GM21447 (cell line): ENCODE measurements at regions not wholly inside any gene's neighbourhood (a gene's known extent, or its start where the extent isn't known, plus 50 kb on each side); places are given as distances from the start of the nearest gene placed in this dataset.

Source experiments
- ATAC-seq: cut with Tn5 transposase; IDR thresholded peaks from one replicate; pipeline ENCODE4 v1.9.1; 2021; ENCODE audit not compliant: unreplicated experiment

GRCh38 chr18:67043276-67043675 lies 439.4 kb upstream of the CDH19 start:
- no peak for ATAC-seq

- no peak for ATAC-seq
Measured at GRCh38 chr18:67041334-67041733, 437.4 kb upstream of the CDH19 start.

- ATAC-seq: no peak
Measured at GRCh38 chr18:67035026-67035425, 431.1 kb upstream of the CDH19 start.

GRCh38 chr18:67023059-67023458 lies 419.2 kb upstream of the CDH19 start:
- ATAC-seq: no peak

- no peak for ATAC-seq
Measured at GRCh38 chr18:67010919-67011318, 407.0 kb upstream of the CDH19 start.

- no peak for ATAC-seq
Measured at GRCh38 chr18:67007999-67008398, 404.1 kb upstream of the CDH19 start.

- no peak for ATAC-seq
Measured at GRCh38 chr18:67007085-67007484, 403.2 kb upstream of the CDH19 start.

GRCh38 chr18:67001052-67001451 lies 397.2 kb upstream of the CDH19 start:
- ATAC-seq: no peak

- ATAC-seq: no peak
Measured at GRCh38 chr18:66999003-66999402, 395.1 kb upstream of the CDH19 start.

GRCh38 chr18:66995270-66995669 lies 391.4 kb upstream of the CDH19 start:
- no peak for ATAC-seq

GRCh38 chr18:66994790-66995189 lies 390.9 kb upstream of the CDH19 start:
- no peak for ATAC-seq

GRCh38 chr18:66993492-66993891 lies 389.6 kb upstream of the CDH19 start:
- no peak for ATAC-seq

GRCh38 chr18:66990909-66991308 lies 387.0 kb upstream of the CDH19 start:
- no peak for ATAC-seq

GRCh38 chr18:66979009-66979408 lies 375.1 kb upstream of the CDH19 start:
- no peak for ATAC-seq

GRCh38 chr18:66972681-66973080 lies 368.8 kb upstream of the CDH19 start:
- ATAC-seq: no peak

- ATAC-seq: no peak
Measured at GRCh38 chr18:66971960-66972359, 368.1 kb upstream of the CDH19 start.

GRCh38 chr18:66966171-66966570 lies 362.3 kb upstream of the CDH19 start:
- ATAC-seq: no peak

- ATAC-seq: no peak
Measured at GRCh38 chr18:66958309-66958708, 354.4 kb upstream of the CDH19 start.

GRCh38 chr18:66951750-66952149 lies 347.9 kb upstream of the CDH19 start:
- no peak for ATAC-seq

GRCh38 chr18:66949419-66949818 lies 345.5 kb upstream of the CDH19 start:
- no peak for ATAC-seq

- no peak for ATAC-seq
Measured at GRCh38 chr18:66937546-66937945, 333.7 kb upstream of the CDH19 start.

GRCh38 chr18:66931010-66931409 lies 327.1 kb upstream of the CDH19 start:
- no peak for ATAC-seq

- no peak for ATAC-seq
Measured at GRCh38 chr18:66916834-66917233, 312.9 kb upstream of the CDH19 start.

GRCh38 chr18:66900837-66901236 lies 296.9 kb upstream of the CDH19 start:
- no peak for ATAC-seq
